GM21717 (cell line): ENCODE measurements at regions not wholly inside any gene's neighbourhood (a gene's known extent, or its start where the extent isn't known, plus 50 kb on each side); places are given as distances from the start of the nearest gene placed in this dataset.
"Not testable (repeated sequence)": the region's sequence is repeated elsewhere in the genome, so short reads cannot be mapped to it uniquely, and the experiment has no call there.

Source experiments
- ATAC-seq: cut with Tn5 transposase; IDR thresholded peaks from one replicate; pipeline ENCODE4 v1.9.1; 2021; ENCODE audit warnings: mild to moderate bottlenecking, moderate library complexity; ENCODE audit not compliant: unreplicated experiment

GRCh38 chr6:23688650-23689049 is 437.4 kb upstream of the NRSN1 start:
- no peak for ATAC-seq

DNA sequence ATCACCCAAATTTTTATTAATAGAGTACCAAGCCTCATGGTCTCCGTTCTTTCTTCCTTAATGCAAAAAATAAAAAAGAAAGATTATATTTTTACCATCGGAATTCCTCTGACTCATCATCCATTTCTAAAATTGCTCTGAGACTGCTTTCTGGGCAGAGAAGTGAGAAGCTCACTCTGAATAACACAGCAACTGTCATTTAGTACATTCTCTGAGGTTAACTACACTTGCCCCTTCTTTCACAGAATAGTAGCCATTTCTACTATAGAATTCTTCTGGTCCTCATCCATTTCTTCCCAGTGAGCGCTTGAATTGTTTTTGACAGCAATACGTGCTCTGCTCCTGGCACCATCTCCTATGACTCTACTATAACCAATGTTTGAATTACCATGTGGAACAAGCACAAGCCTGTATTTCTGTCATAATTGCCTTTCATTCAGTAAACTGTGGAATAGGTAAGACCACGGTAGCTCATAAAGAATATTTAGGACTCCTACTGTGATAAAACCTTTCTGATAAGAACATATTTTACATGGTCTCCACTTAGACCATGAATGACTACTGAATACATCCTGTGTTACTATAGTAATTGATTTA is 435.5 kb upstream of the NRSN1 start:
- no peak for ATAC-seq

DNA sequence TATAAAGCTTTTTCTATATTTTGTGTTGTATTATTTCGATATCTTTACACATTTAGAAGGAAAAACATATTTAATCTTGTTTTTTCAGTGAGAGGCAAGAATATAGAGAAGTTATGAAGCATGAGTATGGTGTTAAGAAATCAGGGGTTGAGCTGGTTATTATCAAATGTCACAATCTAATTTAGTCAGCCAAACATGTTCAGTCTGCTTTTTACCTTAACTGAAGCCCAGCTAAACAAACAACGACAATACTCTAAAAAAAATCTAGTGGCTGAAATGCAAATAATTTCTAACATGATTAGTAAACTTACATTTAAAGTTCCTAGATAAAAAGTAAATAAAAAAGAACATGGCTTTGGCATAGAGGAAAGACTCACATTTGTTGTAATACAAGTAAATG is 433.8 kb upstream of the NRSN1 start:
- no peak for ATAC-seq

- ATAC-seq: no peak
These were observed 429.0 kb upstream of the NRSN1 start for GRCh38 chr6:23696992-23697391.

DNA sequence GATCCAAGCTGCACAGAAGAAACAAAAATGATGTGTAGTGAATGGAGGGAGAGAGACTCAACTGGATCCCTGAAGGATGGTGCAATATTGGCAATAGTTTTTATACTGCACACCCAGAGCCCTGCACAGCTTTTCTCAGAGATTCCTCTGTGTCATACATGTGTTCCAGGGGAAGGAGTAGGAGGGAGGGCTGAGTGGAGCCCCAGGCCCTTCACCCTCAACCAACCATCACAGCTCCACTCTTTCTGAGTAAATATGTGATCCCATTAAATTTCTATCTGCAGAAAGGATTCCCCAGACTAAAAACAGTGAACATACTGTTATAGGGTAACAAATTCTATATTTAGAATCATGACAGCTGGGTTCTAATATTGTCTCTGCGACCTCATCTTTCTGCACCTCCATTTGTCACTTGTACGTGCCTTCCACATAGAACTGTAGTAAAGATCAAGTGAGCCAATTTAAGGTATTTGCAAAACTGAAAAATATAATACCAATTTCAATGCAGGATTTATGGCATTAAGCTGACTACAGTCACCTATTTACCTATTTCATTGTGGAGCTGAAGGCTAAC is 421.4 kb upstream of the NRSN1 start:
- no peak for ATAC-seq

GRCh38 chr6:23705697-23706096 is 420.3 kb upstream of the NRSN1 start:
- no peak for ATAC-seq

DNA sequence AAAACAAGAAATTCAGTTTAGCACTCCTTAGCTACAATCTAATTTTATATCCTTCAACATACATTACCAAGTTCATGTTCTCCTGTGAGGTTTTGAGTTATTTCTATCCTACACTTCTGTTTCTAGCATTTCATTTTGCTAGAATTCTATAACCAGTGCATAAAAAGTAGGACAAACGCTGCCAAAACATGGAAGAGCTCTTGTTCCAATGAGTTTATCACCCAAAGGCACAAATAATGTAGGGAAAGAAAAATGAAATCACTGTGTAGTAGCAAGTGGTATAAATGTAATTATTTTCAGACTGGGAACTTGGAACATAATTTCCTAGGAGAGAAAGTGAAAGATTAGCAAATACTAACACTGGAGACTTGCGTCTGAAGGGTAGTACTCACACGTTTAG is 413.3 kb upstream of the NRSN1 start:
- ATAC-seq: no peak

- ATAC-seq: no peak
These were observed 412.8 kb upstream of the NRSN1 start for GRCh38 chr6:23713211-23713610.

DNA sequence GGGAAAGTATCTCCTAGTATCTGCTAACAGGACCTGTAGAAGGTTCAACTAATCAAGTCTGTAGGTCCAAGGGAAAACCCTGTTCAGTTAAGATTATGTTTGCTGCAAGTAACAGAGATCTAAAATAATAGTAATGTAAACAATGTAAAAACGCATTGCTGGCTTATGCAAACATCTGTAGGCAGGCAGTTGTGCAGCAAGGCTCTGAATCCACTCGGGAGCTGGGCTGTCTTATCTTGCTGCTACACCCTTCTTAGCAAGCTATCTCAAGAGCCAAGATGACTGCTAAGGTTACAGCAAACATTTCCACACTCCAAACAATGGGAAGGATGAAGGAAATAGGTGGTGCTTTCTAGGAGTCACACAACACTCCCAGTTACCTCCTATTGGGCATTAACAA is 397.3 kb upstream of the NRSN1 start:
- ATAC-seq: no peak

DNA sequence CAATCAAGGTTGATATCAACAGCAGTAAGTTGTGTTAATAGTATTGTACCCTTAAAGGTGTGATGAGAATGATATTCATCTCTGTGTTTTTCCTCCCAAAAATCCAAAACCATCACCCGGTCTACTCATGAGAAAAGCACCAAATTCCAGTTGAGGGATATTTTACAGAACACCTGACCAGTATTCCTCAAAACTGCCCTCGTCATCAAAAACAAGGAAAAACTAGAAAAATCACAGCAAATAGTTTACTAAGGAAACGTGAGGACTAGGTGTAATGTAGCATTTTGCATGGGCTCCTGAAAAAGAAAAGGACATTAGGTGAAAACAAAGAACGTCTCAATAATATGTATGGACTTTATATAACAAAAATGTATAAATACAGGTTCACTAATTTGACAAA is 394.4 kb upstream of the NRSN1 start:
- ATAC-seq: no peak

DNA sequence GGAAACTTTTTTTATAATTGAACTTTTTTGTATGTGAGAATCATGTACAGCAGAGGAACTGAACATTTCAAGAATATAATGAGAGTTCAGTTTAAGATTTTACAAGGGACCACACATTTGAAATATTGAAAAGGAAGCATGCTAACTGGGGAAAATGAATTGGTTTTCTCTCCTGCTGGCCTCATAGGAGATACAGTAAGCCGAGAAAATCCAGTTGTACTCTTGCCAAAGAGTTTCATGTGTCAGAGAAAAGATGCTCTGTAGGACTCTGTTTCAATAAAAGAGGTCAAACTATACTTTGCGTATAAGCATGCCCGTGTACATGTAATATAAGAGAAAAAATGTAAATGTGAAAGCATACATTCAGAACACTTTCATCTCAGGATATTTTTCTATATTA is 393.5 kb upstream of the NRSN1 start:
- ATAC-seq: no peak

DNA sequence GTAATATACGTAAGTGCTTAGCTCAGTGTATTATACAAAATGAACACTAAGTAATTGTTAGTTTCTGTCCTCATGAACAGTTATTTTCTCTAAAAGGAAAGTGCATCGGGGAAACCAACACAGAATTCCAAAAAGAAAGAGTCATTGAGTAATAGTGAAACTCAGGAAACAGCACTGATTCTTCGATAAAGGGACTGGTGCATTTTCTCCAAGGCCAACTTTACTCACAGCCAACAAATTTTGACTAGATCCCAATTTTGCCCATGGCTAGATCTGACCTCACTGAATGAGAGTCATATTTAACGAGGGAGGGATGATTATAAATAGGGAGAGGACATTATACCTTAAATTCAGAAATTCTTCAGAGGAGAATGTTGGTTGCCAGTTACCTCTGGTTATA is 390.9 kb upstream of the NRSN1 start:
- no peak for ATAC-seq

DNA sequence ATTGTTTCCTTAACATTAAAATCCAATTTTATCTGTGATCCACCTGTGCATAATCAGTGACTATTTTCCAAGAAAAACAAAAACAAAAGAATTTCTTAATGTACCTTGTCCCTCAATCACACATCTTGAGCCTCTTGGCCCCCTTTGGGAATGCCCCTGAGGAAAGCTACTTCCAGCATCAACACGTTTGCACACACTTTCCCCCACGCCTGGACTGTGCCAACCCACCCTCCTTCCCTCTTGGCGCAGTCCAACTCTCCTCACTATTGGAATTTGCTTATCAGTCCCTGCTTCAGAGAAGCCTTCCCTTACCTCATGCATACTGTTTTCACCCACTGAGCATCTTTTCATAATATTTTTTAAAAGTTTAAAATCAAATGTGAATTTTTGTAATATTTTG is 389.4 kb upstream of the NRSN1 start:
- no peak for ATAC-seq

DNA sequence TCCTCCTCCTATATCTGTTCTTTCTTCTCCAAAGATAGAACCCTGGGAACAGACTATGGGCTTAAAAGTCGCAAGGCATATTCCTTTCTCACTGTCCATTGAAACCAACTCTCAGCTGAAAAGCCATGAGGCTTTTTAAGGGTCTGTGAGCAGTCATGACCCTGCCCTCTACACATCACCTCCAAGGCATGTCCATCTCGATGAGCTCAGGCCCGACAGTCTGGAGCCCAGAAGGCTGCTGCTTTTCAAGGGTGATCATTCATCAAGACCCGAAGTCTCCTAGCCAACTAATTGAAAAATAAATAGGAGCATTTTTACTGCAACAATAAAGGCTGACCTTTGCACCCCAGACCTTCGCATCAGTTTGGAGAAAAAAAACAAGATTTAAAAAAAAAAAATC is 378.8 kb upstream of the NRSN1 start:
- no peak for ATAC-seq

GRCh38 chr6:23752414-23752813 is 373.6 kb upstream of the NRSN1 start:
- ATAC-seq: no peak

DNA sequence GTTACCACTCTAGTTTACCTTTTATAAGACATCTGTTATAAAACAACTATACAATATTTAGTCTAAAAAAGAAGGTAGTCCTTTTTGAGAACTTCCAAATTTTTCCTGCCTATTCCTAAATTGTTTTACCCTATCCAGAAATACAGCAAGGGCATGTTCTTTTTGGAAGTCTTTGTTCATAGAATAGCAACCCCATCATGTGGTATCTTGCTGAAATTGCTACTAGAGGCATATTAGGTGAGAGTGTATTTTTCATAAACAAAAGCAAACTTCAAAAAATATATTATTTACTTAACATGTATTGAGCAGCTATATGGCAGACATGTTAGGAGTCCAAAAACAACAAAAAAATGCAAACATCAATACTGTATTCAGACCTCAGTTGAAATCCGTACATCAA is 371.8 kb upstream of the NRSN1 start:
- no peak for ATAC-seq

DNA sequence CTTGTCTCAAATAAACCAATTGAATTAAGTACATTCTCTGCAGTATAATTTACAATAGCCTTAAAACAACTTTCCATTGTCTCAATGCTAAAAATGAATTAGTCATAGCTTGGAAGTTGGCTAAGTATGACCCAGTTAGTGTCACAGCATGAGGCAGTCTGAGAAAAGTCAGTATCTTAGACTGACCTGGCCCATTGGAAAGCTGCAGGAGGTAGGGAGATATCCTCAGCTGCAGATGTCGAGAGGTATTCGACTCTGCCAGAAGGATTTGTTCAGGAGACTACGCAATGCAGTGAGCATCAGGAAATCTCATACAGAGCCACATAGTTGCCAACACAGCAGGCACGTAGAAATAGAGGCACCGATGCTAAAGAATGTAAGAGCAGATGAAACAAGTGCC is 350.9 kb upstream of the NRSN1 start:
- no peak for ATAC-seq

DNA sequence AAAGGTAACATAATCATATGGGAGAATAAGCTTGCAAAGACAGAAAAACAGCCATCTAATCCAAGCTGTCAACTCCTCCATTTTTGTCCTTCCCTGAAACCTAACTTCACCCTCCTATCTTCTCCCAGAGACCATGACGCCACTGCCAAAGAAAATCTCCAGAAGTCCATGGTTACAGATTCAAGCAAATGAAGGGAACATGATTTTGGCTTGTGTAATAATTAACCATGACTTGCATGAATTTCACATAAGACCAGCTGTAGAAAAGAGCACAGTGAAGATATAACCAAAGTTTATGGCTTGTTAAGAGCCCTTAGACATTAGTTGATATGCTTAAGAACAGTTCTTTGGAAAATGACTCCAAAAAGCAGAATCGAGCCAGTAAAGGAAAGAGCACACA is 342.1 kb upstream of the NRSN1 start:
- ATAC-seq: no peak

GRCh38 chr6:23784301-23784919 is 341.6 kb upstream of the NRSN1 start:
- no peak for ATAC-seq

DNA sequence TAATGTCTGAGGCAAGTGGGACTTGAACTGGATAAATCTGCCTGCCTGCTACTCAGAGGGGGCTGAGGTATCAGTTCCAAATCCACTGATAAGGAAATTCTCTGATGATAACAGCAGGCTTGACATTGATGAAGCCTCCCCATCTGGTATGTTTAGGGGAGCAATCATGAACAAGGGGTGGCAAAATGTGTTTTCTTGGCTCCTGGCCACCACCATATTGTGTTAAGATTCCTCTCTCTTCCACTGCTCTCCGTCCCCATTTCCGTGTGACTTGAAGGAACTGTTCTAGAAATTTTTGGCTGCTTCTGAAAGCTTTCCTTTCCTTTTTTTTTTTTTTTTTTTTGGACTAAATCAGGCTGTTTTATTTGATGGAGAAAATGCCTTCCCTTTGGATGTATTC is 335.3 kb upstream of the NRSN1 start:
- no peak for ATAC-seq

DNA sequence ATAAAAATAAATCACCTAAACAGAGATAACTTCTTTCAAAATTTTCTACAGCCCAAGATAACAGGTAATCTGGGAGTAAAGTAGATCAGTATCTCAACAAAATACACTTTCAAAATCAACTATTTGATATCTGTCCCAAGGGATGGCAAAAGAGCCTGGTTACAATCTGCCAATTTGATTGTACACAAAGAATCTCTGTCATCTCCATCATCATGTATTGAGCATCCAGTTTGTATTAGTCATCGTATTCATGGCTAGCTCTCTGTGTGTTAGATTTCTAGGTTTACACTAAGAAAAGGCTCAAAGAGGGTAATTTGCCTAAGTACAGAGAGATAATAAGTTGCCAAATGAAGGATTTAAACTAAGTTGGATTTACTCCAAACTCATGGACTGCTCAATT is 329.0 kb upstream of the NRSN1 start:
- ATAC-seq: no peak

- not testable (repeated sequence) for ATAC-seq
These were observed 321.7 kb upstream of the NRSN1 start for GRCh38 chr6:23804289-23804688.

- ATAC-seq: not testable (repeated sequence)
These were observed 304.9 kb upstream of the NRSN1 start for GRCh38 chr6:23821141-23821540.
